GM18526 (cell line): ENCODE measurements at regions not wholly inside any gene's neighbourhood (a gene's known extent, or its start where the extent isn't known, plus 50 kb on each side); places are given as distances from the start of the nearest gene placed in this dataset.

ENCODE experiments used
- POLR2A ChIP-seq: IDR thresholded peaks from 3 replicates; pipeline ENCODE4 v1.6.1; 2011; ENCODE audit not compliant: insufficient read length; ENCODE audit errors: extremely low read depth

DNA sequence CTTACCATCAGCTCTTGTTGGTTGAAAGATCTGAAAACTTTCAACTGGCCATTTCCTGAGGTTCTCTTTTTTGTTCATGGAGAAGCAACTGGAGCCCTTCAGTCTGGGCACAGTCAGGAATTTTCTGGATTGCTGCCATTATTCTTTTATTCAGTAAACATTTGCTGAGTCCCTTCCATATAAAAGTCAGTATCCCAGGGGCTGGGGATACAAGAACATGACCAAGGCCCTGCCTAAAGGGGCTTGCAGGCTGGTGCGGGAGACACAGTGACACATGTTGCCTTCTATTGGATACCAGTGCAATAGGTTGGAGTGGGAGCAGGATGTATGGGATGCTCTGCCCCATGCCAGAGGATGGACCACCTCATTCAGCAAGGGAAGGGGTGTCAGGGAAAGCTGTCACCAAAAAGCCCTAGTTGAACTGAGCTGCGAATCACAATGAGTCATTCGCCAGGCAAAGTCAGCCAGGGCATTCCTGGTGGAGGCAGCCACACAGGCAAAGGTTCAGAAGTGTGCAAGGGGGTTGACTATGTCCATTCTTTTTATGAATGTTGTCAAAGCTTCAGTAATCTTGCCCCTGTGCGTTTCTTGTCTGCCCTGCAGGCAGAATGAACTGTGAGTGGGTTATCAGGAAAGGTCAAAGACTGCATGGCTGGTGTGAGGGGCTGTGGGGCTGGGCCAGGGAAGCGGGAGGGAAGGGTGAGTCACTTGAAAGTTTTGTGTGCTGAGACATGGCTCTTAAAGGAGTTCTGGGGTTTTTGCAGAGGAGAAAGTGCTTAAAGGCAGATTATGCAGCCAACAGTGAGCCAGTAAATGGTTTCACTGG lies 395.9 kb downstream of the KCNRG start:
- TF ChIP-seq POLR2A, result no peak

DNA sequence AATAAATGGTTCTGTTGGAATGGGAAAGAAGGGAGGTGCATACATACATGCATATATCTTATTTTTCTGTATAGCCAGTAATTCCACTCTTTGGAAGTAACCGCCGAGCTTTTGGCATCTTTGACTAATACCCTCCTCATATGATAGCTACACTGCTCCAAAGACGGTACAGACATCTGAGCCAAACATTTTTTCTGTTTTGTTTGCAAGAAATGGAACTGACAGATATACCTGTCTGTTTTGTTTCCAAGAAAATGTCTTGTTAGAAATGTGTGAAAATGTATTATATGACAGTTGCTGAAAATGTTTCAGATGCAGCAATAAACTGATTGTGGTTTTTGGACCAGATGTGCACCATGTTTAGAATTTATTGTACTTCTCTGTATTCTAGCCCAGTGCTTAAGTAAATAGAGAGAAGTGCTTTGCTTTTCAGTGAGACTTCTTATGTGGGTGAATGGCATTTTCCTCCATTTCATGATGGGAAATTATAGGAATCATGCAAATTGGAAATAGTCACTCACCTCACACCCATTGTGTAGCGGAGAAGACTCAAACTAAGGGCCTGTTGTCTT lies 396.9 kb downstream of the KCNRG start:
- no peak for TF ChIP-seq POLR2A

DNA sequence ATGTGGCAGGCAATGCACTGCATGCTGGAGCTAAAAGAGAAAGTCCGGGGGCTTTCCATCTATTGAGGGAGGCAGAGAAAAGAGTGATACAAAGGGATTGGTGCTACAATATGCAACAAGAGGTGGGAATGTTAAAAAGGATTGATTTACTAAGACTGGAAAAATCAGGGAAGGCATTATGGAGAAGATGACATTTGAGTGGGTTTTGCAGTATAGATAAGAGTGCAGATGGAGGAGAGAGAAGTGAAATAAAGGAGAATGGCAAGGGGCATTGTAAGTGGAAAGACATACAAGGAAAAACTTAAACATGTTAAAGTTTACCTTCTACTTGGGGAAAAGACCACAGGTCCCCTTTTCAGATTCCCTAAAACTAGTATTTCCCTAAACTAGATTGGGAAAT lies 399.4 kb downstream of the KCNRG start:
- TF ChIP-seq POLR2A, result no peak

DNA sequence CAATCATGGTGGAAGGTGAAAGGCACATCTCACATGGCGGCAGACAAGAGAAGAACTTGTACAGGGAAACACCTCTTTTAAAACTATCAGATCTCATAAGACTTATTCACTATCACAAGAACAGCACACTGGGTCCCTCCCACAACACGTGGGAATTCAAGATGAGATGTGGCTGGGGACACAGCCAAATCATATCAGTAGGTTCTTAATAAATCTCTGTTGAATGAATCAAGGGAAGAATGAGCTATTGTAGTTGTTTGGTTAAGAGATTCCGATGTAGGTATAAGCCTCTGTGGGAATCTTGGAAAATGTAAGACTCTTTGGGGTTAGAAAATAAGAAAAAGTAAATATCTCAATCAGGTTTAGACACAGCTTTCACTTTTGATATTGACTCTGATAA lies 400.2 kb downstream of the KCNRG start:
- TF ChIP-seq POLR2A, result no peak

DNA sequence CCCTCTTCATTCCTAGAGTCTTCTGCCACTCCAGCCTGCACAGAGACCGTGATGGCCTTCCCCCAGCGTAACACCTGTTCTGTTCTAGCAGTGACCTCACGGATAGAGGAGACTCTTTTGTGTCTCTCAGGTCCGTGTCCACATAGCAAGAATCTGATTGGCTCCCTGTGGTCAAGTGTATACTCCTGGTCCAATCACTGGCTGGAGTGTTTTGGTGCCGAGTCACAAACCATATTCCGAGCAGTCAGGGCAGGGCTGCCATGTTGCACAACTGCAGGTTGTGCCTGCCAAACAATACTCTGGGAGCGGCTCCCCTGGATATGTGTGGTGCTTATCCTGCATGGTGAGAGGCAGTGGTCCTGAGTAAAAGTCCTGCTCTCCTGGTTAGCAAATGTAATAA lies 402.4 kb downstream of the KCNRG start:
- no peak for TF ChIP-seq POLR2A

DNA sequence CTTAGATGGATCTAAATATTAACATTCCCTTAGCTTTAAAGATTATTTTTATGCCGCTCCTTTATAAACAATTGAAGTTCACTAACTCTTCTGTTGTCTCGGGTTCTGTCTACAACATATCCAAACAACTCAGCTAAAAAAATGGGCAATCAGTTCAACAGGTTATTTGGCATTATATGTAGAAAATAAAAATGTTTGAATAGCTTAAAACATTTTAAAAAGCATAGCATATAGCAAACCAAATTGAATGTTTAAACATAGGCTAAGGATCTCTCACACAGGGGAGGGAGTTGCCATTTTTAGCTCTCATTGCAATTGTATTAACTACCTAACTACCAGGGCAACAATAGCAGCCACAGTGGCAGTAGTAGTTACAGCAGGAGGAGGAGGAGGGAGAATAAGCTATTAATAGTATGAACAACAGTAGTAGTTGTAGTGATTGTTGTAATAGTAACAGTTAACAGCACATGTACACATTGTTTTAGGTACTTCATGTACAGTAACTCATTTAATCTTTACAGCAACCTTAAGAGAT lies 404.2 kb downstream of the KCNRG start:
- no peak for TF ChIP-seq POLR2A

DNA sequence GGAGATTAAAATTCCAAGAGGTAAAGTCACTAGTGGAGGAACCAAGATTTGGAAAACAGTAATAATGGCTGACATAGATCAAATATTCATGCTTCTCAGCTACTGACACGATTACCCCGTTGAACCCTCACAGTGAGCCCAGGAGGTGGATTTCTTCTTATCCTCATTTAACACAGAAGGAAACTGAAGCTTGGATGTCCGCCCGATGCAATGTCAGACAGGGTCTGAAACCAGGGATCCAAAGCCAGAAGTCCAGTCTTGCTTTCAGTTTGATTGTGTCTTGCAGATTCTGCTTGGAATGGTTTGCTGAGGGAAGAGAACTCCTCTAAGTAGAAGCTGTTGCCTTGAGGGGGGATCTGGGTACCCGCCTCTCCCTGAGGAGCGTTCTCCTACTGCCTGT lies 404.7 kb downstream of the KCNRG start:
- TF ChIP-seq POLR2A, result no peak

DNA sequence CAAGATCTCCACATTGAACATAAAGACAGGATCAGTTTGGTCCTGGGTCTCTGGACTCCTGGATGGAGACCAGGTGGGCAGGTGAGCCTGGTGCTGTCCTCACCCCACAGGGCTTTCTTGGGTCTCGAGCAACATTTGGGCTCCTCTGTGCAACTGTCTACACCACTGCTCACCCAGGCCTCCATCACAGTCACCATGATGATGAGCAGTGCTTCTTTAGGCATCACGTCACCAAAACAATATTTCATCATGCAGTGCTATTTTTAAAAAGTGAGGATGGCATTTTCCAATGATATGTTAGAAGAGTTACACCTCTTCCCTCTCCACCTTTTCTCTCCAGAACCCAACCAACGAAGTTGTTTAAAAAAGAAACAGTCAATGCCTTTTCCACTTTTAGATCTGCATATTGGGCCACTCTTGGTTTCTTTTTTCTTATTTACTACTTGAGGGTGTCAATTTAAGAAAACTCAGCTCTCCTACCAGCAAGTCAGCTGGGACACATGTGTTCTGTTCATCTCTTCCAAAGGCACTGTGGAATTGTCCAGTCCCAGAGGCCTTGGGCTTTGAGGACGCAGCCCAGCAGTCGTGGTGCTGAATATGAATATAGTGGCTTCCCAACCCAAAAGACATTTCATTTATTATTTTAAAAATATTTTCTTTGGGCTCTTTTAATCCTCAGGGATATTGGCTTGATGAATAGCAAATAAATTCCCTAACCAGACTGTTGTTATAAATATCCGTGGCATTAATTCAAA lies 405.7 kb downstream of the KCNRG start:
- no peak for TF ChIP-seq POLR2A

DNA sequence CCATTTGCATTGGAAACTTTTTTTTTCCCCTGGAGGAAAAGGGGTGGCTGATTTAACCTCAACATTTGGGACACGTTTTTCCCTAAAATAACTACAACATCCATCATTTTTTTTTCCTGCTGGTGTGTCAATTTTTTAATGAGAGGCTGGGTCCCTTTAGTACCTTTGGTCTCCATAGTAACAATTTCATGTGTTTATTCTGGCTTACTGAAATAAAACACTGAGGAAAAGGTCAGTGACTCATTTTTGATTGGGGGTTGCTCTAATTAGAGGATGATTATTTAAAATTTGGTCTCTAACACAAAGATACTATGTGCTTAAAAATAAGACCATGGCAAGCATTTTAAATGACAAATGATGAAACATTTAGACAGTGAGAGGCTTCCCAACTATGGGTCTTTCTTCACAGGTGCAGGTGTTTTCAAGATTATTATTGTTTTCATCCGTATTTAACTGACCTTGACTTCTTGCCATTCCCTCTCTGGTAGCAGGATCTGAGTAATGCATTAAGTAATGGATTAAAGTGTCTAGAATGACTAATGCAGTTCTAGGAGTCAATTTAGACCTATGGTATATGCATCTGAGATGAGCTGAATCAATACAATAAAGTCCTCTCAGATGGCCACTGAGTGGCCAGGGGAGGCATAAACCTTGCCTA lies 406.4 kb downstream of the KCNRG start:
- TF ChIP-seq POLR2A, result no peak

DNA sequence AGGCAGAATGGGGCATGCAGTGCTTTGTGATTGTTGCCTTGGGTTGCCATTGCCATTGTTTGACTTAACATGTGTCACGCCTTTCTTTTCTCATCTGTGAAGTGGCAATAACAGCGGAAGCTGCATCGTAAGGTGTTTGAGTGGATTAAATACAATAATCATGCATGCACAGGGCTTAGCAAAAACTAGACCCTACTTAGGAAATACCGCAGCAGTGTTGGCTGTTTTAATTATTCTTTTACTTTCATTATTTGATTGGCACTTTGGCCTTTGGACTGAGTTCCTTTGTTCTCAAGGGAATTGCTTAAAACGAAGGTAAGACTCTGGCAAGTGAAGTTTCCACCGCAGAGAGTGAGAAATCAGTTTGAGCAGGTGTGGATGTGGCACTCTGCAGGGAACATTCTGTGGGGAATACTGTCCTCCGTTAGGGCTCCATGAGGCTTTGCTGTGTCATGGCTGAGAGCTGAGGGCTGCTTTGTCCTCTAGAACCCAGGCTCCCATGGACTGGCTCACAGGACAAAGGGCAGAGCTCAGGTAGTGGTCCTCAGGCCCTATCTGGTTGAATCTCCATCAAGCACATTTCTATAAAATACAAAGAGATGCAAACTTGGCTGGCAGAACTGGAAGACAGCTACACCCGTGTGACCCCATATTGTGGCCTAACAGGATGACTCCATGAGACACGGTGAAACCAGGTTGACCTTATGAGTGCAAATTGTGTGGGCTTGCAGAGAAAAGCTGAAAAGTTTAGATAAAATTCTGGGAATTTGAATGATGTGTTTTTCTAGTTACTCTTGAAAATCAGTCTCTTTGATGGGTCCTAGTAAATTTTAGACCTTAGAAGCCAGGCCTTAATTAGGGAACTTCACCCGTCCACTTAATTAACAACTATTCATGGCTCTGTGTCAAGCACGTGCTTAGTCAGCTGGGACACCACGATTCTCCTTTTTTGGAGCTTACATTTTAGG lies 407.2 kb downstream of the KCNRG start:
- TF ChIP-seq POLR2A, result no peak

DNA sequence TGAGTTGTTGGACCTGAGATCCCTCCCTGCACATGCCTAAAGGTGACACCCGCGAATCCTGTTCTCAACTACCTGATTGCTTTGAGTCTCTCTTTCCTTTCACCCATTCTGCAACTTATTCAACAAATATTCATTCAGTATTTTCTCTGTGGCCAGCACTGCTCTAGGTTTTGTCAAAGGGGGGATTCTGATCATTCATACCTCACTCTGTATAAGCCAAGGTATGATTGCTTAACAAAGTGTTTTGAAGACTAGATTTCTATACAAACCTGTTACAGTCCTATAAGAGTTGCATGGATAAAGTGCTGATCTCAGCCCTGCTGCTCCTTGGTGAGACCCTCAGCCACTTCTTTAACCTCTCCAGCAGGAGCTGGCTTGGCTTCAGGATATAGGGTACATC lies 409.7 kb downstream of the KCNRG start:
- no peak for TF ChIP-seq POLR2A

DNA sequence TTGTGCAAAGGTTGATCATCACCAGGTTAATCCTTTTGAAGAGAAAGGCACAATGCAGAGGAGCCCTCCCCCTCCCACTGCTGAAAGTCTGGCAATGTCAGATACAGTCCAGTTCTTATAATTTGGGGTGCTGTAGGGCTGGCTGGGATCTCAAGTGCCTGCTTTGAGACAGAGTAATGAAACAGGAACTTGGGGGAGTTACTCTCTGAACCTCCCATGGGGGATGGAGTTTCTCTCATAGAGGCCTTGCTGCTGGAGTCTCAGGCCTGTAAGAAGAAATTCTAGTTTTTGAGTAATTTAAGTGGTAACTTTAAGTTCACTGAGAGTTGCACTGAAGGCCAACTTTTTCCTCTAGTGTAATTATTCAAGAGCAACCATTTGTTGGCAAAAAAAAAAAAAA lies 410.5 kb downstream of the KCNRG start:
- TF ChIP-seq POLR2A, result no peak

DNA sequence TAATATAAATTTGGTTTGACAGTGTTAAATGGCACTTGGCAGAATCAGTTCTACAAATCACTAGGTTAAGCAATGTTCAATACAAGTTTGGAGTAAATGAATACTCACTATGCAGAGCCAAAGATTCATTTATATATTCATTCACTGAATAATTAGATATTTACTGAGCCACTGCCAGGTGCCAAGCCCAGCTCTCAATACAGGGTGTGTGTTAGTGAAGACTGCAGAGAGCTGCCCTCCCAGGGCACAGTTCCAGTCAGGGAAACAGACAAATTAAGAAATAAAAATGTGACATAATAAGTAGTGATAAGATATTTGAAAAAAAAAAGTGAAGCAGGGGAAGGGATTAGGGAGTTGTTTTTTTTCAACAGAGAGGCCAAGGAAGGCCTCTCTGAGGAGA lies 411.7 kb downstream of the KCNRG start:
- TF ChIP-seq POLR2A, result no peak

DNA sequence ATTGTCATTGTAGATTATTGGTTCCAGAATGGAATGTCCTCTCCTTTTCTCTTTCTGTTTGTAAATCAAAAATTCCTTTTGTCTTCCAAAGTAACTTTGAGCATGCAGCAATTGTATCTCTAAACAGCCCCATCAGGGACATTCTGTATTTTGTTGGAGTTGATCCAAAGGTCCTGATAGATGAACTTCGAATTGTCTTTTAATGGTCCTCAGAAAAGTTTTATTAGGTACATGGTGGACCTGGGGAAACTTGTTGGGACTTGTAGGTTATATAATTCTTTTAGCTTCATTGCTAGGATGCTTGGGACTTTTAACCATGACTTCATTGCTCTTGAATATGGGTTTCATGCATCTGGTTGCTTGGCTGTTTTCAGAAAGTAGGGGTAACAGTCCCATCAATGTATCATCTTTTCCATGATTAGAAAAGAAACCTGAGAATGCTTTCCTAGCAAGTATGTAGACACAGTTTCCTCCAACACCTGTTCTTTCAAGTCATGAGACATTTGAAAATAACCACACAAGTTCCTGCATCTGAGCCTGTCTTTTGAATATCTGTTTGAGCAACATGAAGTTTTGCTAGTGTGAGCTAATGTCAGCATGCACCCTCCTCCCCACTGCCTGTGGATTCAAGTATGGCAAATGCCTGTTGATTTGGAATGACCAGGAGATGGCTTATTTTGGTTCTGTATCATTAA lies 413.1 kb downstream of the KCNRG start:
- TF ChIP-seq POLR2A, result no peak
